ENCODE measurements at regions not wholly inside any gene's neighbourhood (a gene's known extent, or its start where the extent isn't known, plus 50 kb on each side); places are given as distances from the start of the nearest gene placed in this dataset.

DNA sequence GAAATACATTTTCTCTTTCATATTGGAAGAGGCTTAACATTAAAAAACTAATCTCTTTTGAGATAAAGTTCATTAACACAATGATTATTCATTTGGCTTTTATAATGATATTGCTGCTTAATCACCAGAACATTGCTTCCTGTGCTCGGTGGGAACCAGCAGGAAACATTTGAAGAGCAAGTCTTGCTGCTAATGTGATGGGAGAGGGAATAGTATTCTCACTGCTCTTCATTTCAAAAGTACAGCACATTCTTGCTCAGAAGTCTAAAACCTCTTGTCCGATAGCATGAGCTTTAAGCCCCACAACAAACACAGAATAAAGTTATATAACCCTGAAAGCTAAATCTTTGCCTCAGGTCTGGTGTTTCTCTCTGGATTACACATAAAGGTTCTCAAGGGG lies 190.8 kb upstream of the CNTN4 start:
- H3K27me3 Mint-ChIP-seq (ENCODE audit: low read depth in 3 of 3): no peaks in the 10 kb centered on the region
- no peaks in the 10 kb centered on the region for H3K4me1 Mint-ChIP-seq
- no CpG with 5 or more reads among the region's 2 CpGs for WGBS (ENCODE audit: insufficient coverage)
- no peak overlapping the region for H2AFZ ChIP-seq (ENCODE audit: insufficient read depth, low read depth, low read length, poor library complexity, severe bottlenecking)
- no peak overlapping the region for H3K27ac Mint-ChIP-seq
- H3K9me3 ChIP-seq (replicated peaks in 1 of 2; ENCODE audit: control insufficient read depth in 1 of 2, insufficient read depth in 1 of 2, low read length in 2 of 2): peaks cover 2 to 12% of the 10 kb centered on the region in 2 donors
- no peaks in the 10 kb centered on the region for H3K4me1 ChIP-seq (ENCODE audit: control insufficient read depth in 1 of 2, insufficient read depth in 2 of 2, low read length in 2 of 2)
- no peak overlapping the region for H3K9ac ChIP-seq (ENCODE audit: insufficient read depth, low read length, poor library complexity, severe bottlenecking)
- TF ChIP-seq, protein P1, sequence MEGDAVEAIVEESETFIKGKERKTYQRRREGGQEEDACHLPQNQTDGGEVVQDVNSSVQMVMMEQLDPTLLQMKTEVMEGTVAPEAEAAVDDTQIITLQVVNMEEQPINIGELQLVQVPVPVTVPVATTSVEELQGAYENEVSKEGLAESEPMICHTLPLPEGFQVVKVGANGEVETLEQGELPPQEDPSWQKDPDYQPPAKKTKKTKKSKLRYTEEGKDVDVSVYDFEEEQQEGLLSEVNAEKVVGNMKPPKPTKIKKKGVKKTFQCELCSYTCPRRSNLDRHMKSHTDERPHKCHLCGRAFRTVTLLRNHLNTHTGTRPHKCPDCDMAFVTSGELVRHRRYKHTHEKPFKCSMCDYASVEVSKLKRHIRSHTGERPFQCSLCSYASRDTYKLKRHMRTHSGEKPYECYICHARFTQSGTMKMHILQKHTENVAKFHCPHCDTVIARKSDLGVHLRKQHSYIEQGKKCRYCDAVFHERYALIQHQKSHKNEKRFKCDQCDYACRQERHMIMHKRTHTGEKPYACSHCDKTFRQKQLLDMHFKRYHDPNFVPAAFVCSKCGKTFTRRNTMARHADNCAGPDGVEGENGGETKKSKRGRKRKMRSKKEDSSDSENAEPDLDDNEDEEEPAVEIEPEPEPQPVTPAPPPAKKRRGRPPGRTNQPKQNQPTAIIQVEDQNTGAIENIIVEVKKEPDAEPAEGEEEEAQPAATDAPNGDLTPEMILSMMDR (IDR thresholded peaks at IDR 0.05): no peak
- no peaks in the 10 kb centered on the region for H3K36me3 ChIP-seq (replicated peaks in 1 of 2; ENCODE audit: control insufficient read depth in 1 of 2, insufficient read depth in 2 of 2, low read length in 2 of 2)
- intact Hi-C loops (cut with micrococcal nuclease): no loop called here
- no peak overlapping the region for H3K4me2 ChIP-seq (replicated peaks; ENCODE audit: extremely low read depth, low read length, poor library complexity, severe bottlenecking)
- no peaks in the 10 kb centered on the region for H3K36me3 Mint-ChIP-seq
- no peak for DNase-seq
- H3K4me3 Mint-ChIP-seq: no peak overlapping the region
- peaks cover 0 to 7% (median 4%) of the 10 kb centered on the region in 7 donors for H3K9me3 Mint-ChIP-seq
- no peaks in the 10 kb centered on the region for H4K20me1 ChIP-seq (ENCODE audit: insufficient read depth, low read length)
- H3K4me3 ChIP-seq (replicated peaks in 1 of 3; ENCODE audit: low read depth in 2 of 3, low read length in 3 of 3): no peak overlapping the region
- no peak overlapping the region for H3K27ac ChIP-seq (ENCODE audit: low read depth in 1 of 2, low read length in 2 of 2)
- no peaks in the 10 kb centered on the region for H3K79me2 ChIP-seq (ENCODE audit: insufficient read depth, low read length)
- no peaks in the 10 kb centered on the region for H3K27me3 ChIP-seq (ENCODE audit: control insufficient read depth in 2 of 2, insufficient read depth in 2 of 2, low read length in 2 of 2)

DNA sequence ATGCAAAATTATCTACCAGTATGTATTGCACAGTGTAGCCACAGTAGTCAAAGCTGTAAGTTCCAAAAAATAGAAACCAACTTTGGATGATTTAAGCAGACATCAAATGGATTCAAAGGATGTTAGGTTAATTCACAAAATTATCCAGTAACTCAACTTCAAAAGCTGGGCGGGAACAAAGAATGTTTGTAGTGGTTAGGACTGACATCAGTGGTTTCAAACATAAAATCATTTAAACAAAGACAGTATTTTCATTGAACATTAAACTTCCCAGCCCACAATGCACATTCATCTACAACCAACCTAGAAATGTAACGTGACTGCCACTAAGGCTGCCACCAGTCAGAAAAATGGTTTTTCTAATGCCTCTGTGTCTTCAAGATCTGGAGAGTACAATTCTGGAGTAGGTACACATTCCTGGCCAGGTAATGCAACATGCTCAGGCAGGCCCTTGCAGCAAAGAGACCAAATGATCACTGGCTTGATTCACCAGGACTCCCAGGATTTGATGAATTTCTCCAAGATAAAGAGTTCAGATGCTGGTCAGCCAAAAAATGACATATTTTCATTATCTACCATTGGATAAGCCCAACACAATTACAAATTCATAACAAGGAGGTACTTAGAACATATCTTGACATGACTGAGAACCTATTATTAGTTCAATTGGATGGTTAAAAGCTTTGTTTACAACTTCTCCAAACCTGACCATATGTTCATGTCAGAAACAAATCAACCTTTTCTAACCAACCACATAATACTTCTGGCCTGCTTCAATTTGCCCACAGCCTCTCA lies 189.8 kb upstream of the CNTN4 start:
- H3K9me3 Mint-ChIP-seq: peaks cover 0 to 4% (median 3%) of the 10 kb centered on the region in 7 donors
- Histone ChIP-seq H3K4me2 (replicated peaks; ENCODE audit: extremely low read depth, low read length, poor library complexity, severe bottlenecking) (no peak overlapping the region), H3K9ac (ENCODE audit: insufficient read depth, low read length, poor library complexity, severe bottlenecking) (no peak overlapping the region), H3K9me3 (replicated peaks in 1 of 2; ENCODE audit: control insufficient read depth in 1 of 2, insufficient read depth in 1 of 2, low read length in 2 of 2) (peaks cover 2 to 12% of the 10 kb centered on the region in 2 donors), H3K36me3 (replicated peaks in 1 of 2; ENCODE audit: control insufficient read depth in 1 of 2, insufficient read depth in 2 of 2, low read length in 2 of 2) (no peaks in the 10 kb centered on the region), H3K4me3 (replicated peaks in 1 of 3; ENCODE audit: low read depth in 2 of 3, low read length in 3 of 3) (no peak overlapping the region), H2AFZ (ENCODE audit: insufficient read depth, low read depth, low read length, poor library complexity, severe bottlenecking) (no peak overlapping the region), H3K4me1 (ENCODE audit: control insufficient read depth in 1 of 2, insufficient read depth in 2 of 2, low read length in 2 of 2) (no peaks in the 10 kb centered on the region), H3K79me2 (ENCODE audit: insufficient read depth, low read length) (no peaks in the 10 kb centered on the region), H3K27me3 (ENCODE audit: control insufficient read depth in 2 of 2, insufficient read depth in 2 of 2, low read length in 2 of 2) (no peaks in the 10 kb centered on the region), H4K20me1 (ENCODE audit: insufficient read depth, low read length) (no peaks in the 10 kb centered on the region), H3K27ac (ENCODE audit: low read depth in 1 of 2, low read length in 2 of 2) (no peak overlapping the region)
- no peaks in the 10 kb centered on the region for H3K27me3 Mint-ChIP-seq (ENCODE audit: low read depth in 3 of 3)
- H3K27ac Mint-ChIP-seq: no peak overlapping the region
- WGBS (ENCODE audit: insufficient coverage): no CpG with 5 or more reads among the region's 2 CpGs
- TF ChIP-seq, protein P1 (IDR thresholded peaks at IDR 0.05): no peak
- H3K4me1 Mint-ChIP-seq: no peaks in the 10 kb centered on the region
- intact Hi-C loops (cut with micrococcal nuclease): no loop called here
- no peak for DNase-seq
- H3K36me3 Mint-ChIP-seq: no peaks in the 10 kb centered on the region
- no peak overlapping the region for H3K4me3 Mint-ChIP-seq
